Breast epithelium (tissue), 4 donors: ENCODE measurements at regions not wholly inside any gene's neighbourhood (a gene's known extent, or its start where the extent isn't known, plus 50 kb on each side); places are given as distances from the start of the nearest gene placed in this dataset.

Source experiments
- DNase-seq, 2 donors: peaks; one replicate each; pipeline ENCODE4 v3.0.0-alpha.2; 2019; ENCODE audit warnings: low spot score in 2 of 2
- H3K27ac ChIP-seq, 2 donors: fragments of 200-600 bp; sonication (generic) in 1 of 2; one replicate each; pipeline ENCODE4 v1.5.1; 2016 to 2019; ENCODE audit warnings: mild to moderate bottlenecking in 1 of 2
- H3K27me3 ChIP-seq, 2 donors: fragments of 200-600 bp; sonication (generic) in 1 of 2; one replicate each; pipeline versions ENCODE4 v1.5.1 to v1.6.0; 2017 to 2019; ENCODE audit warnings: control low read depth in 1 of 2, mild to moderate bottlenecking in 1 of 2
- H3K36me3 ChIP-seq: fragments of 200-600 bp; one replicate; pipeline ENCODE4 v1.5.1; 2019
- H3K4me1 ChIP-seq, 2 donors: fragments of 200-600 bp; sonication (generic); one replicate each; pipeline ENCODE4 v1.5.1; 2016 to 2019; ENCODE audit warnings: control low read depth in 1 of 2
- H3K4me3 ChIP-seq, 3 donors: fragments of 200-600 bp; sonication (generic); 1 replicate in 2 of 3; 2 replicates in 1 of 3; pipeline ENCODE4 v1.5.1; 2016 to 2019; ENCODE audit warnings: mild to moderate bottlenecking in 3 of 3, moderate library complexity in 2 of 3
- H3K9me3 ChIP-seq, 2 donors: fragments of 200-600 bp; sonication (generic) in 1 of 2; one replicate each; pipeline ENCODE4 v1.5.1; 2016 to 2019; ENCODE audit warnings: control low read depth in 1 of 2
- CTCF ChIP-seq, 3 donors: fragments of 450-650 bp; IDR thresholded peaks; one replicate each; pipeline ENCODE4 v1.5.1; 2016 to 2017; ENCODE audit warnings: antibody characterized with exemption in 3 of 3, mild to moderate bottlenecking in 3 of 3, moderate library complexity in 3 of 3
- POLR2A ChIP-seq: fragments of 450-650 bp; IDR thresholded peaks from one replicate; pipeline ENCODE4 v1.6.1; 2016; ENCODE audit warnings: antibody characterized with exemption, mild to moderate bottlenecking, moderate library complexity
- POLR2AphosphoS5 ChIP-seq, 3 donors: sonication (generic); formaldehyde crosslinking; IDR thresholded peaks; one replicate each; pipeline ENCODE4 v1.6.1; 2017; ENCODE audit warnings: antibody characterized with exemption in 3 of 3
- intact Hi-C: fragments of 100-400 bp; cut with DNase I; formaldehyde crosslinking; loops from one replicate; pipeline ENCODE4 v1.15.1; 2023; ENCODE audit warnings: low total_unique reads

GRCh38 chr11:20247591-20248007, 87.3 kb upstream of the DBX1 start:
- Histone ChIP-seq H3K9me3 (peaks cover 0 to 2% of the 10 kb centered on the region in 2 donors), H3K36me3 (no peaks in the 10 kb centered on the region), H3K27ac (no peak overlapping the region), H3K27me3 (no peaks in the 10 kb centered on the region), H3K4me1 (no peaks in the 10 kb centered on the region), H3K4me3 (no peak overlapping the region)
- TF ChIP-seq CTCF (IDR thresholded peaks at IDR 0.05) (no peak), POLR2AphosphoS5 (IDR thresholded peaks at IDR 0.05) (no peak)
- intact Hi-C loops = no loop called here
- DNase-seq = no peak

- H3K9me3 ChIP-seq = peaks cover 0 to 17% of the 10 kb centered on the region in 2 donors
- H3K27me3 ChIP-seq = no peaks in the 10 kb centered on the region
- H3K27ac ChIP-seq = no peak overlapping the region
- H3K4me1 ChIP-seq = no peaks in the 10 kb centered on the region
- no peak for TF ChIP-seq CTCF (IDR thresholded peaks at IDR 0.05)
- TF ChIP-seq POLR2A = no peak
- no peak for TF ChIP-seq POLR2AphosphoS5 (IDR thresholded peaks at IDR 0.05)
- no peak for DNase-seq
- H3K4me3 ChIP-seq = no peak overlapping the region
- intact Hi-C loops = loop anchor here (1.0 kb wide), 1 partner anchor 21 kb away; no protein-coding TSS in a partner anchor
- H3K36me3 ChIP-seq = no peaks in the 10 kb centered on the region
Measured at GRCh38 chr11:20243974-20244373, 83.7 kb upstream of the DBX1 start.

- Histone ChIP-seq H3K36me3 (no peaks in the 10 kb centered on the region), H3K27ac (no peak overlapping the region), H3K4me1 (no peaks in the 10 kb centered on the region), H3K9me3 (peaks cover 0 to 35% of the 10 kb centered on the region in 2 donors), H3K4me3 (no peak overlapping the region), H3K27me3 (no peaks in the 10 kb centered on the region)
- TF ChIP-seq POLR2A (no peak), CTCF (IDR thresholded peaks at IDR 0.05) (no peak), POLR2AphosphoS5 (IDR thresholded peaks at IDR 0.05) (no peak)
- intact Hi-C loops = no loop called here
- no peak for DNase-seq
Measured at GRCh38 chr11:20238712-20239111, 78.4 kb upstream of the DBX1 start.

GRCh38 chr11:20235164-20235563, 74.9 kb upstream of the DBX1 start:
- no peaks in the 10 kb centered on the region for H3K27me3 ChIP-seq
- H3K36me3 ChIP-seq = no peaks in the 10 kb centered on the region
- no peak for DNase-seq
- peaks cover 0 to 29% of the 10 kb centered on the region in 2 donors for H3K9me3 ChIP-seq
- no peak for TF ChIP-seq CTCF (IDR thresholded peaks at IDR 0.05)
- no peak for TF ChIP-seq POLR2A
- no peak for TF ChIP-seq POLR2AphosphoS5 (IDR thresholded peaks at IDR 0.05)
- H3K4me3 ChIP-seq = no peak overlapping the region
- H3K27ac ChIP-seq = no peak overlapping the region
- intact Hi-C loops = no loop called here
- no peaks in the 10 kb centered on the region for H3K4me1 ChIP-seq

- H3K4me3 ChIP-seq = no peak overlapping the region
- H3K36me3 ChIP-seq = no peaks in the 10 kb centered on the region
- H3K27me3 ChIP-seq = no peaks in the 10 kb centered on the region
- intact Hi-C loops = no loop called here
- no peaks in the 10 kb centered on the region for H3K4me1 ChIP-seq
- DNase-seq = no peak
- H3K9me3 ChIP-seq = peaks cover 0 to 22% of the 10 kb centered on the region in 2 donors
- H3K27ac ChIP-seq = no peak overlapping the region
- TF ChIP-seq POLR2A = no peak
- TF ChIP-seq CTCF (IDR thresholded peaks at IDR 0.05) = no peak
- no peak for TF ChIP-seq POLR2AphosphoS5 (IDR thresholded peaks at IDR 0.05)
Measured at GRCh38 chr11:20227631-20228030, 67.4 kb upstream of the DBX1 start.
